ENCODE measurements at regions not wholly inside any gene's neighbourhood (a gene's known extent, or its start where the extent isn't known, plus 50 kb on each side); places are given as distances from the start of the nearest gene placed in this dataset.
A peak's percentile ranks its signal among the peaks of the same experiment; 100 is the strongest.

GRCh38 chr18:38961880-38962279 lies 1396.3 kb upstream of the CELF4 start:
- DNase-seq: no peak
- no peaks in the 10 kb centered on the region for H3K36me3 ChIP-seq
- 33% methylated on average over 1 of the region's 1 CpG for WGBS (ENCODE audit: insufficient coverage, low coverage, low lambda C conversion rate, missing lambda C conversion rate)
- intact Hi-C loops (cut with DNase I): no loop called here
- H3K27ac ChIP-seq: no peak overlapping the region
- H3K4me1 ChIP-seq: peaks cover 0 to 15% (median 6%) of the 10 kb centered on the region in 4 donors
- H3K9me3 ChIP-seq: no peaks in the 10 kb centered on the region
- no peak overlapping the region for H3K4me3 ChIP-seq
- H3K27me3 ChIP-seq: no peaks in the 10 kb centered on the region
- no peak for ATAC-seq
- TF ChIP-seq, protein P1, sequence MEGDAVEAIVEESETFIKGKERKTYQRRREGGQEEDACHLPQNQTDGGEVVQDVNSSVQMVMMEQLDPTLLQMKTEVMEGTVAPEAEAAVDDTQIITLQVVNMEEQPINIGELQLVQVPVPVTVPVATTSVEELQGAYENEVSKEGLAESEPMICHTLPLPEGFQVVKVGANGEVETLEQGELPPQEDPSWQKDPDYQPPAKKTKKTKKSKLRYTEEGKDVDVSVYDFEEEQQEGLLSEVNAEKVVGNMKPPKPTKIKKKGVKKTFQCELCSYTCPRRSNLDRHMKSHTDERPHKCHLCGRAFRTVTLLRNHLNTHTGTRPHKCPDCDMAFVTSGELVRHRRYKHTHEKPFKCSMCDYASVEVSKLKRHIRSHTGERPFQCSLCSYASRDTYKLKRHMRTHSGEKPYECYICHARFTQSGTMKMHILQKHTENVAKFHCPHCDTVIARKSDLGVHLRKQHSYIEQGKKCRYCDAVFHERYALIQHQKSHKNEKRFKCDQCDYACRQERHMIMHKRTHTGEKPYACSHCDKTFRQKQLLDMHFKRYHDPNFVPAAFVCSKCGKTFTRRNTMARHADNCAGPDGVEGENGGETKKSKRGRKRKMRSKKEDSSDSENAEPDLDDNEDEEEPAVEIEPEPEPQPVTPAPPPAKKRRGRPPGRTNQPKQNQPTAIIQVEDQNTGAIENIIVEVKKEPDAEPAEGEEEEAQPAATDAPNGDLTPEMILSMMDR (IDR thresholded peaks at IDR 0.05): no peak
- TF ChIP-seq POLR2A (IDR thresholded peaks at IDR 0.05): no peak

DNA sequence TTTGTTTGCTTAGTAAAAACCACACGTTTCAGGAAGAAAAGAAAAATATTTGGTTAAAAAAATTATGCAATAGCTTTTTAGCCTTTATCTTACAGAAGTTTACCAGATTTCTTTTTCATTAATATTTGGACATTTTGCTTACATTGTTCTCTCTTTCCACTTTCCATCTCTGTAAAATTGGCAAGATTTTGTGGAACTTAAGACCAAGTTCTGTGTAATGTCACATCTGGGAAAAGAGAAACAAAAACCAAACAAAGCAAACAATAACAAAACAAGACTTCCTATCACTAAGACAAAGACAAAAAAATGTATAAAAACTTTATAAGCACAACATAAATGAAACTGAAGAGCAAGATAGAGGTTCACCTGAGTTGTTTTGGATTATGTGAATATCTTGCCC lies 1392.1 kb upstream of the CELF4 start:
- WGBS (ENCODE audit: insufficient coverage, low coverage, low lambda C conversion rate, missing lambda C conversion rate): 0% methylated on average over 1 of the region's 1 CpG
- intact Hi-C loops (cut with DNase I): no loop called here

GRCh38 chr18:38956068-38956467 lies 1390.5 kb upstream of the CELF4 start:
- intact Hi-C loops (cut with DNase I): no loop called here
- no peaks in the 10 kb centered on the region for H3K36me3 ChIP-seq
- no peaks in the 10 kb centered on the region for H3K27me3 ChIP-seq
- no peak overlapping the region for H3K27ac ChIP-seq
- DNase-seq (no peak), ATAC-seq (no peak)
- WGBS (ENCODE audit: insufficient coverage, low coverage, low lambda C conversion rate, missing lambda C conversion rate): 55% methylated on average over 3 of the region's 3 CpGs
- no peaks in the 10 kb centered on the region for H3K9me3 ChIP-seq
- no peak overlapping the region for H3K4me3 ChIP-seq
- TF ChIP-seq POLR2A (IDR thresholded peaks at IDR 0.05): no peak
- TF ChIP-seq, protein P1 (IDR thresholded peaks at IDR 0.05): no peak
- H3K4me1 ChIP-seq: no peaks in the 10 kb centered on the region

More for the DNA sequence above, 1392.1 kb upstream of the CELF4 start:
- no peak for TF ChIP-seq POLR2A (IDR thresholded peaks at IDR 0.05)
- TF ChIP-seq, protein P1 (IDR thresholded peaks at IDR 0.05): no peak
- ATAC-seq (no peak), DNase-seq (no peak)
- Histone ChIP-seq H3K4me3 (no peak overlapping the region), H3K27me3 (no peaks in the 10 kb centered on the region), H3K27ac (no peak overlapping the region), H3K36me3 (no peaks in the 10 kb centered on the region), H3K9me3 (no peaks in the 10 kb centered on the region), H3K4me1 (no peaks in the 10 kb centered on the region)

DNA sequence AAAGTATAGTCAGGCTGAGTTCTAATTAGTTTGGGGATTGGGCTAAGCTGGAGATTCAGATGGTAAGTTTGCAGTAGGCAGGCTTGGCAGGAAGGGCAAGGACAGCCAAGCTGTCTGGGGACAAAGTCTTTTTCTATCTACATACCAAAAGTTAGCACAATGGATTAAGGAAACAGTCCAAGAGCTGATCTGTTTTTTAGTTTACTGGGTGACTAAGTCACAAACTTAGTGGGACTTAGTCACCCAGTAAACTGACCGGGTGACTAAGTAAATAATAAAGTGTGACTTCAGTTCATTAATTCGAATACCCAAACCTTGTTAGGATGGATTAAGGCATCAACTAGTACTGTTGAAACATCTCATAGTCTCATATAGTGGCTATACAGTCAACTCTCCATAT lies 1386.0 kb upstream of the CELF4 start:
- H3K4me1 ChIP-seq: no peaks in the 10 kb centered on the region
- no peak overlapping the region for H3K27ac ChIP-seq
- intact Hi-C loops (cut with DNase I): no loop called here
- ATAC-seq: peak in 1 of 4 donors; percentile 55
- WGBS (ENCODE audit: insufficient coverage, low coverage, low lambda C conversion rate, missing lambda C conversion rate): 58% methylated on average over 2 of the region's 2 CpGs
- no peak for DNase-seq
- TF ChIP-seq POLR2A (IDR thresholded peaks at IDR 0.05): no peak
- TF ChIP-seq, protein P1 (IDR thresholded peaks at IDR 0.05): no peak
- no peaks in the 10 kb centered on the region for H3K36me3 ChIP-seq
- no peak overlapping the region for H3K4me3 ChIP-seq
- no peaks in the 10 kb centered on the region for H3K27me3 ChIP-seq
- no peaks in the 10 kb centered on the region for H3K9me3 ChIP-seq

DNA sequence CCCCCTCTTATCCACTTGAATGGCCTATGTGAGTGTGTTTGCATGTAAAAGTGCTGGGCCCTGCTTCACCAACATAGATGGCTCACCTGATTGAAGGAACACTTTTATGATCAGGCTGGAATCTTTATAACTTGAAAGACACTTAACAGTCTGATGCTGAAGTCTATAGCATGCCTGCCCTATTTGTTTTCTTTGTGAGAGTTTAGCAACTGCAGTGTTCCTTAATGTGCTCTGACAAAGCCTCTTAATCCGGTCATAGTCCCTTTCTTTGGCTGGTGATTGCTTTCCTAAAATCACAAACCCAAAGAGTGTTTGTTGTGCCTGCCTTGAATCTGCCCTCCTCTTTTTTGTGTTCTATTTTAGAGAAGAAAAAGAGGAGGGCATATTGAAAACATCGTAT lies 1382.8 kb upstream of the CELF4 start:
- Histone ChIP-seq H3K4me1 (no peaks in the 10 kb centered on the region), H3K27me3 (no peaks in the 10 kb centered on the region), H3K4me3 (no peak overlapping the region), H3K36me3 (no peaks in the 10 kb centered on the region), H3K9me3 (no peaks in the 10 kb centered on the region), H3K27ac (no peak overlapping the region)
- ATAC-seq (no peak), DNase-seq (no peak)
- intact Hi-C loops (cut with DNase I): no loop called here
- TF ChIP-seq, protein P1 (IDR thresholded peaks at IDR 0.05): no peak
- no peak for TF ChIP-seq POLR2A (IDR thresholded peaks at IDR 0.05)
- 66% methylated on average over 2 of the region's 2 CpGs for WGBS (ENCODE audit: insufficient coverage, low coverage, low lambda C conversion rate, missing lambda C conversion rate)
